GM23338 (cell line): ENCODE measurements at regions not wholly inside any gene's neighbourhood (a gene's known extent, or its start where the extent isn't known, plus 50 kb on each side); places are given as distances from the start of the nearest gene placed in this dataset.

Source experiments
- EZH2 ChIP-seq: fragments of 200-600 bp; sonication (generic); IDR thresholded peaks from one replicate; pipeline ENCODE4 v1.8.0; 2017; ENCODE audit warnings: antibody characterized with exemption, mild to moderate bottlenecking, low read depth; ENCODE audit not compliant: unreplicated experiment
- JUNB ChIP-seq: IDR thresholded peaks from one replicate; pipeline ENCODE4 v1.6.1; 2016; ENCODE audit warnings: antibody characterized with exemption; ENCODE audit not compliant: unreplicated experiment
- POLR2AphosphoS5 ChIP-seq: IDR thresholded peaks from 2 replicates; pipeline ENCODE4 v1.6.1; 2016; ENCODE audit warnings: antibody characterized with exemption, low read depth
- TF ChIP-seq, protein P1 (sequence below), 2 experiments: fragments of 200-600 bp in 1 of 2; sonication (generic) in 1 of 2; conservative IDR thresholded peaks; 2 replicates each; pipeline versions ENCODE4 v1.5.1 to v1.6.1; 2016 to 2017; ENCODE audit warnings: antibody characterized with exemption in 2 of 2, low read depth in 2 of 2, mild to moderate bottlenecking in 2 of 2, moderate library complexity in 1 of 2

DNA sequence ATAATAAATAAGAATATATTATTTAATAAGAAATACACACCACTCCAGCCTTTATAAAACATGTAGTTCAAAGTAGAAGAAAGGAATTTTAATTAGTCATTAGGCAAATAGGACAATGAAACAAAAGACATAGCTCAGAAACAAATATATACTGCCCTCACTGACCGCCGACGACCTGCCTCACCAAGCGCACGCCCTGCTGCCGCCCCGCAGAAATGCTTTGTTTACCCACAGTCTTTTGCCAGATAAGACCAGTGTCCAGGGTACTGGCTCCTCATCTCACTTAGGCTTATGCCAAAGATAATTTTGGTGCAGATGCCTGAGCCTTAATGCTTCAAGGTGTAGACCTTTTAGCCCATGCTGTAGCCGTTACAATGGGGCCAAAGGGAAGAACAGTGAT lies 199.5 kb downstream of the HHIP start:
- TF ChIP-seq POLR2AphosphoS5 (no peak), EZH2 (no peak), JUNB (no peak)
- TF ChIP-seq, protein P1, sequence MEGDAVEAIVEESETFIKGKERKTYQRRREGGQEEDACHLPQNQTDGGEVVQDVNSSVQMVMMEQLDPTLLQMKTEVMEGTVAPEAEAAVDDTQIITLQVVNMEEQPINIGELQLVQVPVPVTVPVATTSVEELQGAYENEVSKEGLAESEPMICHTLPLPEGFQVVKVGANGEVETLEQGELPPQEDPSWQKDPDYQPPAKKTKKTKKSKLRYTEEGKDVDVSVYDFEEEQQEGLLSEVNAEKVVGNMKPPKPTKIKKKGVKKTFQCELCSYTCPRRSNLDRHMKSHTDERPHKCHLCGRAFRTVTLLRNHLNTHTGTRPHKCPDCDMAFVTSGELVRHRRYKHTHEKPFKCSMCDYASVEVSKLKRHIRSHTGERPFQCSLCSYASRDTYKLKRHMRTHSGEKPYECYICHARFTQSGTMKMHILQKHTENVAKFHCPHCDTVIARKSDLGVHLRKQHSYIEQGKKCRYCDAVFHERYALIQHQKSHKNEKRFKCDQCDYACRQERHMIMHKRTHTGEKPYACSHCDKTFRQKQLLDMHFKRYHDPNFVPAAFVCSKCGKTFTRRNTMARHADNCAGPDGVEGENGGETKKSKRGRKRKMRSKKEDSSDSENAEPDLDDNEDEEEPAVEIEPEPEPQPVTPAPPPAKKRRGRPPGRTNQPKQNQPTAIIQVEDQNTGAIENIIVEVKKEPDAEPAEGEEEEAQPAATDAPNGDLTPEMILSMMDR (conservative IDR thresholded peaks at IDR 0.05; ENCODE audit: low read depth in 2 of 2) = no peak
